H7 (cell line): ENCODE measurements at regions not wholly inside any gene's neighbourhood (a gene's known extent, or its start where the extent isn't known, plus 50 kb on each side); places are given as distances from the start of the nearest gene placed in this dataset.

Source experiments
- DNase-seq: peaks from one replicate; pipeline ENCODE4 v3.0.0; 2012
- H3K27me3 ChIP-seq: 2 replicates; pipeline ENCODE4 v1.6.0; 2011; ENCODE audit warnings: mild to moderate bottlenecking, low read length; ENCODE audit not compliant: control insufficient read depth, insufficient read depth
- H3K36me3 ChIP-seq: replicated peaks from 2 replicates; pipeline ENCODE4 v1.5.1; 2011; ENCODE audit warnings: low read length; ENCODE audit not compliant: control insufficient read depth, insufficient read depth
- H3K4me3 ChIP-seq: 2 replicates; pipeline ENCODE4 v1.5.1; 2011; ENCODE audit warnings: low read depth, mild to moderate bottlenecking, control low read depth, low read length, moderate library complexity; ENCODE audit not compliant: insufficient read depth

- Histone ChIP-seq H3K4me3 (no peak overlapping the region), H3K27me3 (no peaks in the 10 kb centered on the region), H3K36me3 (no peaks in the 10 kb centered on the region)
- no peak for DNase-seq
Measured at GRCh38 chr3:176399193-176399592, 798.1 kb downstream of the TBL1XR1 start.

- H3K36me3 ChIP-seq = no peaks in the 10 kb centered on the region
- H3K27me3 ChIP-seq = no peaks in the 10 kb centered on the region
- H3K4me3 ChIP-seq = no peak overlapping the region
- no peak for DNase-seq
Measured at GRCh38 chr3:176395240-176395639, 802.0 kb downstream of the TBL1XR1 start.

- H3K4me3 ChIP-seq = no peak overlapping the region
- H3K27me3 ChIP-seq = no peaks in the 10 kb centered on the region
- DNase-seq = no peak
- no peaks in the 10 kb centered on the region for H3K36me3 ChIP-seq
Measured at GRCh38 chr3:176378789-176379188, 818.5 kb downstream of the TBL1XR1 start.

GRCh38 chr3:176376531-176376930, 820.8 kb downstream of the TBL1XR1 start:
- Histone ChIP-seq H3K4me3 (no peak overlapping the region), H3K36me3 (no peaks in the 10 kb centered on the region), H3K27me3 (no peaks in the 10 kb centered on the region)
- no peak for DNase-seq

- Histone ChIP-seq H3K36me3 (no peaks in the 10 kb centered on the region), H3K27me3 (no peaks in the 10 kb centered on the region), H3K4me3 (no peak overlapping the region)
- no peak for DNase-seq
Measured at GRCh38 chr3:176375519-176375918, 821.8 kb downstream of the TBL1XR1 start.

- H3K36me3 ChIP-seq = no peaks in the 10 kb centered on the region
- peak overlapping the region; percentile 32; the same call in 1 of the 2 replicates for H3K4me3 ChIP-seq
- DNase-seq = peak; percentile 8
- no peaks in the 10 kb centered on the region for H3K27me3 ChIP-seq
Measured at GRCh38 chr3:176362191-176362731, 835.0 kb downstream of the TBL1XR1 start.

GRCh38 chr3:176359211-176359610, 838.1 kb downstream of the TBL1XR1 start:
- DNase-seq = peak; percentile 44
- H3K36me3 ChIP-seq = no peaks in the 10 kb centered on the region

GRCh38 chr3:176357891-176358290, 839.4 kb downstream of the TBL1XR1 start:
- H3K4me3 ChIP-seq = no peak overlapping the region
- H3K27me3 ChIP-seq = no peaks in the 10 kb centered on the region
- H3K36me3 ChIP-seq = no peaks in the 10 kb centered on the region
- DNase-seq = no peak

More at GRCh38 chr3:176359211-176359610, 838.1 kb downstream of the TBL1XR1 start:
- Histone ChIP-seq H3K27me3 (no peaks in the 10 kb centered on the region), H3K4me3 (no peak overlapping the region)

- H3K27me3 ChIP-seq = no peaks in the 10 kb centered on the region
- no peak for DNase-seq
- H3K4me3 ChIP-seq = no peak overlapping the region
- no peaks in the 10 kb centered on the region for H3K36me3 ChIP-seq
Measured at GRCh38 chr3:176354843-176355242, 842.4 kb downstream of the TBL1XR1 start.

GRCh38 chr3:176352716-176353334, 844.5 kb downstream of the TBL1XR1 start:
- no peak for DNase-seq
- Histone ChIP-seq H3K4me3 (no peak overlapping the region), H3K27me3 (no peaks in the 10 kb centered on the region), H3K36me3 (no peaks in the 10 kb centered on the region)

- DNase-seq = no peak
- no peaks in the 10 kb centered on the region for H3K27me3 ChIP-seq
- no peak overlapping the region for H3K4me3 ChIP-seq
- no peaks in the 10 kb centered on the region for H3K36me3 ChIP-seq
Measured at GRCh38 chr3:176351408-176351807, 845.9 kb downstream of the TBL1XR1 start.

GRCh38 chr3:176349706-176350105, 847.6 kb downstream of the TBL1XR1 start:
- no peak for DNase-seq
- H3K4me3 ChIP-seq = no peak overlapping the region
- no peaks in the 10 kb centered on the region for H3K36me3 ChIP-seq
- no peaks in the 10 kb centered on the region for H3K27me3 ChIP-seq

- no peaks in the 10 kb centered on the region for H3K27me3 ChIP-seq
- no peak overlapping the region for H3K4me3 ChIP-seq
- no peaks in the 10 kb centered on the region for H3K36me3 ChIP-seq
- DNase-seq = no peak
Measured at GRCh38 chr3:176347424-176348146, 849.7 kb downstream of the TBL1XR1 start.

- Histone ChIP-seq H3K27me3 (no peaks in the 10 kb centered on the region), H3K36me3 (no peaks in the 10 kb centered on the region), H3K4me3 (no peak overlapping the region)
- no peak for DNase-seq
Measured at GRCh38 chr3:176341963-176342362, 855.3 kb downstream of the TBL1XR1 start.

- peaks cover 2% of the 10 kb centered on the region; the same call in 1 of the 2 replicates for H3K36me3 ChIP-seq
- no peaks in the 10 kb centered on the region for H3K27me3 ChIP-seq
- DNase-seq = no peak
- H3K4me3 ChIP-seq = no peak overlapping the region
Measured at GRCh38 chr3:176328666-176329065, 868.6 kb downstream of the TBL1XR1 start.
